ENCODE measurements at regions not wholly inside any gene's neighbourhood (a gene's known extent, or its start where the extent isn't known, plus 50 kb on each side); places are given as distances from the start of the nearest gene placed in this dataset.

DNA sequence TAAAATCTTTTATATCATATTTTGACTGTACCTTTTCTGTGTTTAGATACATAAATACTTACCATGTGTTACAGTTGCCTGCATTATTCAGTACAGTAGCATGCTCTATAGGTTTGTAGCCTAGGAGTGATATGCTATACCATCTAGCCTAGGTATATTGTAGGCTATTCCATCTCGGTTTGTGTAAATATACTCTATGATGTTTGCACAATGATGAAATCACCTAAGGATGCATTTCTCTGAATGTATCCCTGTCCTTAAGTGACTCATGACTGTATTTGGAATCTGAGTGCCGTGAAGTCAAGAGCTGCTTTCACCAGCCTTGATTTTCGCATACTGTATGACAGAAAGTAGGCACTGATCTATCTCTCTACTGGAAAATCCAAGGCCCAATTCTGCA, 129.9 kb downstream of the UTRN start (continued):
- TF ChIP-seq, protein P1, sequence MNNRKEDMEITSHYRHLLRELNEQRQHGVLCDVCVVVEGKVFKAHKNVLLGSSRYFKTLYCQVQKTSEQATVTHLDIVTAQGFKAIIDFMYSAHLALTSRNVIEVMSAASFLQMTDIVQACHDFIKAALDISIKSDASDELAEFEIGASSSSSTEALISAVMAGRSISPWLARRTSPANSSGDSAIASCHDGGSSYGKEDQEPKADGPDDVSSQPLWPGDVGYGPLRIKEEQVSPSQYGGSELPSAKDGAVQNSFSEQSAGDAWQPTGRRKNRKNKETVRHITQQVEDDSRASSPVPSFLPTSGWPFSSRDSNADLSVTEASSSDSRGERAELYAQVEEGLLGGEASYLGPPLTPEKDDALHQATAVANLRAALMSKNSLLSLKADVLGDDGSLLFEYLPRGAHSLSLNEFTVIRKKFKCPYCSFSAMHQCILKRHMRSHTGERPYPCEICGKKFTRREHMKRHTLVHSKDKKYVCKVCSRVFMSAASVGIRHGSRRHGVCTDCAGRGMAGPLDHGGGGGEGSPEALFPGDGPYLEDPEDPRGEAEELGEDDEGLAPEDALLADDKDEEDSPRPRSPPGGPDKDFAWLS (CRISPR knock-in tag; IDR thresholded peaks at IDR 0.05; ENCODE audit: borderline replicate concordance), result no peak
- TF ChIP-seq ZNF337 (CRISPR knock-in tag; IDR thresholded peaks at IDR 0.05; ENCODE audit: borderline replicate concordance, low read depth) (no peak), ERF (CRISPR knock-in tag; IDR thresholded peaks at IDR 0.05) (peak; percentile 31; the same call in 1 of the 2 replicates), JUND (CRISPR knock-in tag; IDR thresholded peaks at IDR 0.05) (peak; percentile 96), TCF12 (IDR thresholded peaks at IDR 0.05) (no peak), TCF12 (CRISPR knock-in tag; IDR thresholded peaks at IDR 0.05) (no peak), ZNF83 (CRISPR knock-in tag; IDR thresholded peaks at IDR 0.05; ENCODE audit: borderline replicate concordance) (no peak), DR1 (CRISPR knock-in tag; IDR thresholded peaks at IDR 0.05) (no peak), ZFP36 (IDR thresholded peaks at IDR 0.05; ENCODE audit: borderline replicate concordance, low read depth, low read length, partially characterized antibody) (no peak), MAFK (conservative IDR thresholded peaks at IDR 0.05 in 1 of 2, IDR thresholded peaks at IDR 0.05 in 1 of 2; ENCODE audit: low read length in 2 of 2) (no peak), ZNF3 (CRISPR knock-in tag; IDR thresholded peaks at IDR 0.05) (no peak), ZNF703 (CRISPR knock-in tag; IDR thresholded peaks at IDR 0.05; ENCODE audit: borderline replicate concordance) (no peak), TMF1 (CRISPR knock-in tag; IDR thresholded peaks at IDR 0.05; ENCODE audit: low read depth) (no peak), ZNF619 (CRISPR knock-in tag; IDR thresholded peaks at IDR 0.05) (no peak), NR3C1 (CRISPR knock-in tag; IDR thresholded peaks at IDR 0.05) (no peak), JARID2 (CRISPR knock-in tag; IDR thresholded peaks at IDR 0.05; ENCODE audit: insufficient replicate concordance) (no peak), SPEN (CRISPR knock-in tag; IDR thresholded peaks at IDR 0.05; ENCODE audit: low read depth) (no peak)
- TF ChIP-seq, protein P2, sequence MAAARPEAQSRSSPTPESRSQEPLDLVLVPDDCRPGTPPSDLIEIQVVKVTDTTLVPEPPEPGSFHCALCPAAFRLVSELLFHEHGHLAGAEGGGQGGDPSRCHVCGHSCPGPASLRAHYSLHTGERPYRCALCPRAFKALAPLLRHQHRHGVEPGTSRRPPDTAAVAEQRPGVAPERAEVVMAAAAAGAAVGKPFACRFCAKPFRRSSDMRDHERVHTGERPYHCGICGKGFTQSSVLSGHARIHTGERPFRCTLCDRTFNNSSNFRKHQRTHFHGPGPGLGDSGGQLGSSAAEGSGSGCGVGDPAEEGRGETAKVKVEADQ (CRISPR knock-in tag; IDR thresholded peaks at IDR 0.05; ENCODE audit: borderline replicate concordance), result no peak
- TF ChIP-seq, protein P3, sequence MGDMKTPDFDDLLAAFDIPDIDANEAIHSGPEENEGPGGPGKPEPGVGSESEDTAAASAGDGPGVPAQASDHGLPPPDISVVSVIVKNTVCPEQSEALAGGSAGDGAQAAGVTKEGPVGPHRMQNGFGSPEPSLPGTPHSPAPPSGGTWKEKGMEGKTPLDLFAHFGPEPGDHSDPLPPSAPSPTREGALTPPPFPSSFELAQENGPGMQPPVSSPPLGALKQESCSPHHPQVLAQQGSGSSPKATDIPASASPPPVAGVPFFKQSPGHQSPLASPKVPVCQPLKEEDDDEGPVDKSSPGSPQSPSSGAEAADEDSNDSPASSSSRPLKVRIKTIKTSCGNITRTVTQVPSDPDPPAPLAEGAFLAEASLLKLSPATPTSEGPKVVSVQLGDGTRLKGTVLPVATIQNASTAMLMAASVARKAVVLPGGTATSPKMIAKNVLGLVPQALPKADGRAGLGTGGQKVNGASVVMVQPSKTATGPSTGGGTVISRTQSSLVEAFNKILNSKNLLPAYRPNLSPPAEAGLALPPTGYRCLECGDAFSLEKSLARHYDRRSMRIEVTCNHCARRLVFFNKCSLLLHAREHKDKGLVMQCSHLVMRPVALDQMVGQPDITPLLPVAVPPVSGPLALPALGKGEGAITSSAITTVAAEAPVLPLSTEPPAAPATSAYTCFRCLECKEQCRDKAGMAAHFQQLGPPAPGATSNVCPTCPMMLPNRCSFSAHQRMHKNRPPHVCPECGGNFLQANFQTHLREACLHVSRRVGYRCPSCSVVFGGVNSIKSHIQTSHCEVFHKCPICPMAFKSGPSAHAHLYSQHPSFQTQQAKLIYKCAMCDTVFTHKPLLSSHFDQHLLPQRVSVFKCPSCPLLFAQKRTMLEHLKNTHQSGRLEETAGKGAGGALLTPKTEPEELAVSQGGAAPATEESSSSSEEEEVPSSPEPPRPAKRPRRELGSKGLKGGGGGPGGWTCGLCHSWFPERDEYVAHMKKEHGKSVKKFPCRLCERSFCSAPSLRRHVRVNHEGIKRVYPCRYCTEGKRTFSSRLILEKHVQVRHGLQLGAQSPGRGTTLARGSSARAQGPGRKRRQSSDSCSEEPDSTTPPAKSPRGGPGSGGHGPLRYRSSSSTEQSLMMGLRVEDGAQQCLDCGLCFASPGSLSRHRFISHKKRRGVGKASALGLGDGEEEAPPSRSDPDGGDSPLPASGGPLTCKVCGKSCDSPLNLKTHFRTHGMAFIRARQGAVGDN (CRISPR knock-in tag; IDR thresholded peaks at IDR 0.05), result no peak
- TF ChIP-seq, protein P4, sequence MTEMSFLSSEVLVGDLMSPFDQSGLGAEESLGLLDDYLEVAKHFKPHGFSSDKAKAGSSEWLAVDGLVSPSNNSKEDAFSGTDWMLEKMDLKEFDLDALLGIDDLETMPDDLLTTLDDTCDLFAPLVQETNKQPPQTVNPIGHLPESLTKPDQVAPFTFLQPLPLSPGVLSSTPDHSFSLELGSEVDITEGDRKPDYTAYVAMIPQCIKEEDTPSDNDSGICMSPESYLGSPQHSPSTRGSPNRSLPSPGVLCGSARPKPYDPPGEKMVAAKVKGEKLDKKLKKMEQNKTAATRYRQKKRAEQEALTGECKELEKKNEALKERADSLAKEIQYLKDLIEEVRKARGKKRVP (CRISPR knock-in tag; IDR thresholded peaks at IDR 0.05), result peak in 1 of 2 experiments; percentile 93; a peak in 2 of 4 replicates
- TF ChIP-seq, protein P5, sequence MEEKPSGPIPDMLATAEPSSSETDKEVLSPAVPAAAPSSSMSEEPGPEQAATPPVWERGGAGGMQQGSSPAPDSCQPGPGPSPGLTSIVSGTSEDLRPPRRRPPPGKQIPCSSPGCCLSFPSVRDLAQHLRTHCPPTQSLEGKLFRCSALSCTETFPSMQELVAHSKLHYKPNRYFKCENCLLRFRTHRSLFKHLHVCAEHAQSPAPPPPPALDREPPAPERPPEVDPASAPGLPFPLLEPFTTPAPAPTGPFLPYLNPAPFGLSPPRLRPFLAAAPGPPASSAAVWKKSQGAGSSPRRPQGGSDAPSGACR (CRISPR knock-in tag; IDR thresholded peaks at IDR 0.05), result no peak
- TF ChIP-seq, protein P6, sequence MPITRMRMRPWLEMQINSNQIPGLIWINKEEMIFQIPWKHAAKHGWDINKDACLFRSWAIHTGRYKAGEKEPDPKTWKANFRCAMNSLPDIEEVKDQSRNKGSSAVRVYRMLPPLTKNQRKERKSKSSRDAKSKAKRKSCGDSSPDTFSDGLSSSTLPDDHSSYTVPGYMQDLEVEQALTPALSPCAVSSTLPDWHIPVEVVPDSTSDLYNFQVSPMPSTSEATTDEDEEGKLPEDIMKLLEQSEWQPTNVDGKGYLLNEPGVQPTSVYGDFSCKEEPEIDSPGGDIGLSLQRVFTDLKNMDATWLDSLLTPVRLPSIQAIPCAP (CRISPR knock-in tag; IDR thresholded peaks at IDR 0.05; ENCODE audit: low read depth), result no peak

Data from HepG2 (cell line).